GM13976 (cell line): ENCODE measurements at regions not wholly inside any gene's neighbourhood (a gene's known extent, or its start where the extent isn't known, plus 50 kb on each side); places are given as distances from the start of the nearest gene placed in this dataset.

Experiments
- DNase-seq: peaks from one replicate; pipeline ENCODE4 v3.0.0; 2012; ENCODE audit warnings: low spot score
- in situ Hi-C: fragments of 300-500 bp; cut with MboI; formaldehyde crosslinking; loops from one replicate; pipeline ENCODE4 v1.12.0; 2022; ENCODE audit warnings: low sequenced_read_pairs, mixed read lengths, inconsistent platforms; ENCODE audit not compliant: unreplicated experiment
- TF ChIP-seq, protein P1 (sequence below): IDR thresholded peaks from 2 replicates; pipeline ENCODE4 v1.5.1; 2012; ENCODE audit warnings: borderline replicate concordance, mild to moderate bottlenecking; ENCODE audit not compliant: insufficient read depth; ENCODE audit errors: extremely low read depth, missing control alignments, control extremely low read depth

DNA sequence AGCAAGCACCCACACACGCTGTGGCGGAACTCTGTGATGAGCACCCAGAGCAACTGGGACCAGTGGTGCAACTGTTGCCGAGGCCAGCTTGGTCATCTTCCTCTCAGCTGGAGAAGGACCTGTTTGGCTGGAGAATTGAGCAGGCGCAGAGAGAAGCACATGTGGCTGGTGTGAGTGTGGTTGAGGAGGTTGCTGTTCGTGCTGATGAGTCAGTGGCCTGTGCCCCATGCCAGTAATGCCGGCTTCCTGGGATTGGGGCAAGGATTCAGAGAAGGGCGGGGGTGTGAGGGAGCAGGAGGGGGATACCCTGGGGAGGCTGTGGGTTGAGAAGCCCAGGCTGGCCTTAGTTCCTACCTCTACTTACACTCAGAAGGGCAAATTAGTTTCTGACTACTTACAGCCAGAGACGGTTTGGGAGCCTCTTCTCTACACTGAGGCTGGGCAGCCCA is 57.5 kb upstream of the EPS8L3 start:
- in situ Hi-C loops = no loop called here
- DNase-seq = peak; percentile 16
- TF ChIP-seq, protein P1, sequence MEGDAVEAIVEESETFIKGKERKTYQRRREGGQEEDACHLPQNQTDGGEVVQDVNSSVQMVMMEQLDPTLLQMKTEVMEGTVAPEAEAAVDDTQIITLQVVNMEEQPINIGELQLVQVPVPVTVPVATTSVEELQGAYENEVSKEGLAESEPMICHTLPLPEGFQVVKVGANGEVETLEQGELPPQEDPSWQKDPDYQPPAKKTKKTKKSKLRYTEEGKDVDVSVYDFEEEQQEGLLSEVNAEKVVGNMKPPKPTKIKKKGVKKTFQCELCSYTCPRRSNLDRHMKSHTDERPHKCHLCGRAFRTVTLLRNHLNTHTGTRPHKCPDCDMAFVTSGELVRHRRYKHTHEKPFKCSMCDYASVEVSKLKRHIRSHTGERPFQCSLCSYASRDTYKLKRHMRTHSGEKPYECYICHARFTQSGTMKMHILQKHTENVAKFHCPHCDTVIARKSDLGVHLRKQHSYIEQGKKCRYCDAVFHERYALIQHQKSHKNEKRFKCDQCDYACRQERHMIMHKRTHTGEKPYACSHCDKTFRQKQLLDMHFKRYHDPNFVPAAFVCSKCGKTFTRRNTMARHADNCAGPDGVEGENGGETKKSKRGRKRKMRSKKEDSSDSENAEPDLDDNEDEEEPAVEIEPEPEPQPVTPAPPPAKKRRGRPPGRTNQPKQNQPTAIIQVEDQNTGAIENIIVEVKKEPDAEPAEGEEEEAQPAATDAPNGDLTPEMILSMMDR = no peak

DNA sequence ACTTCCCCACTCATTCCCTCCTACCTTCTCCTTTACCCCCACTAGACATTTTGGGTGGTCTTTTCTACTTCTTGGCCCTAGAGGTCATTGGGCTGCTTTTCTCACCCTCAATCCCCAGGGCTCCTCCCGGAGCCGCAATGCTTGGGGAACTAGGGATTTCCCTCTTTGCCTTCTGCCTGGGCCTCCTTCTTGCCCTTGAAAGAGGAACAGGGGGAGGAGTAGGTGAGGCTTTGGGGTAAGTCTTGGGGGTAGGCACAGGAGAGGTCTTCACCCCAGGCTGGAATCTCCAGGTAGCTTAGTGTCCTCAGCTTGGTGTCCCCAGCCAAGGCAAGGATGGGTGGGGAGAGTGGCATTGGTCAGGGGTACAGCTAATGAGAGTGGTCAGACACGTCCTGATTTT is 56.2 kb upstream of the EPS8L3 start:
- in situ Hi-C loops = no loop called here
- DNase-seq = peak; percentile 13
- TF ChIP-seq, protein P1 = no peak

DNA sequence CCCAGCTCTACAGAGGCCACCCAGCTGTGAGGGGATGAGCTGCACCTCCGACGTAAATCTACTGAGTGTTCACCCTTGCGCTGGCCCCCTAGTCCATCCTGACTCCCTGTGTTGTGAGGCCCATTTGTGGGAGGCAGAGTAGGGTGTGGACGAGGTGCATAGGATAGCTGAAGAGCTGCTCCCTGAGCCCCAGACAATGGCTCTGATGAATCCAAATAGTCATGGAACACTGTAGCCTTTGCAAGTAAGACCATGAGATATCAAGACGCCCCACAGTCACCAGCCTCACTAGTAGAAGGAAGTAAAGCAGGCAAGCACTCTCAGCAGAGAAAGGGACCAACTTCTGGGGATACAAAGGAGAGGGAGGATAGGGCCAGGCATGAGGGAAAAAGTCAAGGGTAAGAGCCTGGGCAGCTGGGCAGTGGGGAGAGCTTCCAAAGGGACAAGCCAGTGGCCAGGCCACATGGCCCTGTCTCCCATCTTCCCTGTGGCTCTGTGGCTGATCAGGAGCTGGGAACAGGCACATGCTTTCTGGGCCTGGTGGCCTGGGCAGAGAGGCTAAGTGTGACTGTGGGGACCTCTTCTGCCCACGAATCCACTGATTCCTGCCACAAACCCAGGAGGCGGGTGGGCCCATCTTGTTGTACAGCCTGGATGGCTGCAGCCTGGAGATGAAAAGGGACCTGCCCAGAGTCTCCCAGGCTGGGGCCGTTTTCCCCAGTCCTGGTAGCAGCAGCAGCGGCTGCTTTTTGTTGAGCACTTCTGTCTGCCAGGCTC is 55.5 kb upstream of the EPS8L3 start:
- in situ Hi-C loops = no loop called here
- TF ChIP-seq, protein P1 = no peak
- DNase-seq = peak; percentile 12

DNA sequence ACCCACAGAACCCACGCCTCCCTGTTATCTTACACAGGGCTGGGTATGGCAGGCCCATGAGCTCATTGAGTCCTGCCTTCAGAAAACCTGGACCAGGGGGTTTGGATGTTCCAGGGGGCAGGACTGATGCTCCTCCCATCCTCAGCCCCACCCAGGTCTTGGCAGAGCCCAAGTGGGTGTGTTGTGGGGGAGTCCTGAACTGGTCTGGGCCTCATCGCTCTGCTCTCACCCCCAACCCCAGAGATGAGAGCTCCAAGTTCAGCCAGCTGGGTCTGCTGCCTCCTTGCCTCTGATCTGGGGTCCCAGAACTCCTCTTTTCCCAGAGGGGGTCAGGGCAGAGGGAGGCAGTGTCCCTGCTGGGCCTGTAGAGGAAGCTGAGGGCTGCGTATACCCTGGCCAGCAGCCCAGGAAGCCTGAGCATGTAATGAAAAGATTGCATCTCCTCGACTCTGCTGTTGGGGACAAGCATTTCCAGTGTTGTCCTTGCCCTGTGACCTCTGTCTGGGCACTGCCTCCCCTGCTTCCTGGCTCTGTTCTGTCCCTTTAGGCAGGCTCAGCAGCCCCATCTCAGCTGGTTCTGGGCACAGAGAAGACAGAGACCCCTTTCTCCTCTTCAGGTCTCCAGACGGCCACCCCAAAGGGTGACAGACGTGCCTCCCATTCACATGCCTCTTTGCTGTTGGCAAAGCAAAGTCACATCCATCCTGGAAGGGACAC is 54.7 kb upstream of the EPS8L3 start:
- in situ Hi-C loops = no loop called here
- TF ChIP-seq, protein P1 = no peak
- peak; percentile 20 for DNase-seq

DNA sequence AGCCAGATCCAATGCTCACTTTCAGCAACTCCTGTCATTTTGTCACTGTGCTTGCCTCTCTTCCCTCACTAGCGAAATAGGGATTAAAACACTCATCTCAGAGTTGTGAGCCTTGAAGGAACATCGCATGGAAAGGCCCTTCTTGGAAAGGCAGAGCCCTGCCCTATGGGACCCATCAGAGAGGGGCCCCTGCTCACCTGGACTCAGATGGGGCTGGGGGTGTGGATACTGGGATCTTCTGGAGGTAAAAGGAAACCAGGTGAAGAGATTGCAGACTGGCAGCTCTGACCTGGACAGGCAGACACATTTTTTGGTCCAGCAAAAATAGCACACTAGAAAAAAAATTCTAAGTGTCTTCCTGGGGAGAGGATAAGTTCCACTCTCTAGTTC is 54.2 kb upstream of the EPS8L3 start:
- TF ChIP-seq, protein P1 = no peak
- in situ Hi-C loops = no loop called here
- DNase-seq = no peak

DNA sequence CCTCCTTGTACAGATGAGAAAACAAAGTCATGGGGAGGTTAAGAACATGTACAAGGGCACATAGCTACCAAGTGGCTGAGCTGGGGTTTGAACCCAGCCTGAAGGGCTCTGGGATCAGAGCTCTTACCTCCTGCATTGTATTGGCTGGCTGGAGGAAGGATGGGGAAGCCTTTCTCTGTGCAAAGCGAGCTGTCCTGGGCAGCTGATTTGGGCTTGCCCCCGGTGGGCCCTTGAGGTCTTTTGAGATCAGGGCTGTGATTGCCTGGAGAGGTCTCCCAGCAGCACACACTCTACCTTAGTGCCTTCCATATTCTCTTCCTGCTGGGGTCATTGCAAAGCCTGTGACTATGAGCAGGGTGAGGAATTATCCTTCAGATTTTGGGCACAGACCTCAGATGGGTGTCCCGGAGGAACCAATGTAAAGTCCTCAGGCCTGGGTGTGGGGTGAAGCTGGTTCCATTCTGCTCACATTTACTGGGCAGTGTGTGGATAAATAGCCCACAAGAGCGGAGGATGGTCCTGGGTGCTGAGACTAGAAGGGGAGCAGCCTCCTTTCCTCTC is 53.3 kb upstream of the EPS8L3 start:
- in situ Hi-C loops = no loop called here
- DNase-seq = peak; percentile 10
- TF ChIP-seq, protein P1 = no peak
